GM23338 (cell line): ENCODE measurements at regions not wholly inside any gene's neighbourhood (a gene's known extent, or its start where the extent isn't known, plus 50 kb on each side); places are given as distances from the start of the nearest gene placed in this dataset.

Experiments used
- ATAC-seq: fragments of 200-7000 bp; cut with Tn5 transposase; 3 replicates; pipeline ENCODE4 v1.9.1; 2020
- DNase-seq: peaks from one replicate; pipeline ENCODE4 v3.0.0-alpha.2; 2015; ENCODE audit warnings: low spot score
- H2AFZ ChIP-seq: fragments of 200-600 bp; sonication (generic); 2 replicates; pipeline ENCODE4 v1.8.0; 2016; ENCODE audit warnings: antibody characterized with exemption, mild to moderate bottlenecking, moderate library complexity
- H3F3A ChIP-seq: fragments of 200-600 bp; sonication (generic); replicated peaks from 2 replicates; pipeline ENCODE4 v1.8.0; 2017; ENCODE audit warnings: antibody characterized with exemption, mixed run types, low read depth
- H3K27ac ChIP-seq: fragments of 200-600 bp; sonication (generic); 2 replicates; pipeline ENCODE4 v1.6.1; 2016; ENCODE audit warnings: low read depth
- H3K27me3 ChIP-seq: fragments of 200-600 bp; sonication (generic); 2 replicates; pipeline ENCODE4 v1.8.0; 2016; ENCODE audit warnings: mild to moderate bottlenecking, mixed run types, moderate library complexity; ENCODE audit not compliant: insufficient read depth
- H3K36me3 ChIP-seq: fragments of 200-600 bp; sonication (generic); 2 replicates; pipeline ENCODE4 v1.8.0; 2016; ENCODE audit warnings: mild to moderate bottlenecking; ENCODE audit not compliant: insufficient read depth
- H3K4me1 ChIP-seq: fragments of 200-600 bp; sonication (generic); 2 replicates; pipeline ENCODE4 v1.8.0; 2016; ENCODE audit warnings: mild to moderate bottlenecking, moderate library complexity; ENCODE audit not compliant: insufficient read depth
- H3K4me2 ChIP-seq: fragments of 200-600 bp; sonication (generic); 2 replicates; pipeline ENCODE4 v1.7.1; 2017; ENCODE audit warnings: mixed run types
- H3K4me3 ChIP-seq: fragments of 200-600 bp; sonication (generic); 2 replicates; pipeline ENCODE4 v1.6.1; 2016; ENCODE audit warnings: mixed run types
- H3K79me2 ChIP-seq: fragments of 200-600 bp; sonication (generic); replicated peaks from 2 replicates; pipeline ENCODE4 v1.8.0; 2017; ENCODE audit warnings: mild to moderate bottlenecking; ENCODE audit not compliant: insufficient read depth
- H3K9me2 ChIP-seq: fragments of 200-600 bp; sonication (generic); 2 replicates; pipeline ENCODE4 v1.8.0; 2017; ENCODE audit not compliant: insufficient read depth
- H4K20me1 ChIP-seq: fragments of 200-600 bp; sonication (generic); replicated peaks from 2 replicates; pipeline ENCODE4 v1.8.0; 2017; ENCODE audit warnings: mild to moderate bottlenecking; ENCODE audit not compliant: insufficient read depth
- H3K27ac Mint-ChIP-seq: 2 replicates; pipeline ENCODE4 v1.8.0; 2020; ENCODE audit warnings: inconsistent platforms, mild to moderate bottlenecking, moderate library complexity, mixed read lengths
- H3K27me3 Mint-ChIP-seq: 3 replicates; pipeline ENCODE4 v1.8.0; 2022; ENCODE audit warnings: low read depth, mild to moderate bottlenecking, moderate library complexity, mixed read lengths, inconsistent platforms; ENCODE audit not compliant: insufficient read depth, poor library complexity
- H3K36me3 Mint-ChIP-seq: 3 replicates; pipeline ENCODE4 v1.8.0; 2021; ENCODE audit warnings: low read depth, mild to moderate bottlenecking, inconsistent platforms, moderate library complexity, mixed read lengths
- H3K4me1 Mint-ChIP-seq: 3 replicates; pipeline ENCODE4 v1.8.0; 2020; ENCODE audit warnings: mild to moderate bottlenecking, inconsistent platforms, mixed read lengths
- H3K4me3 Mint-ChIP-seq: 3 replicates; pipeline ENCODE4 v1.8.0; 2021; ENCODE audit warnings: moderate library complexity, mild to moderate bottlenecking, inconsistent platforms, mixed read lengths
- H3K9me3 Mint-ChIP-seq: 3 replicates; pipeline ENCODE4 v1.8.0; 2020; ENCODE audit warnings: moderate library complexity, mild to moderate bottlenecking, inconsistent platforms, mixed read lengths
- CREB1 ChIP-seq: fragments of 250-450 bp; sonication (Bioruptor Pico); IDR thresholded peaks from 2 replicates; pipeline ENCODE4 v1.5.0; 2020; ENCODE audit warnings: low read depth, mild to moderate bottlenecking, moderate library complexity
- CTCF ChIP-seq, 2 experiments: fragments of 200-600 bp in 1 of 2; sonication (generic) in 1 of 2; conservative IDR thresholded peaks; 2 replicates each; pipeline versions ENCODE4 v1.5.1 to v1.6.1; 2016 to 2017; ENCODE audit warnings: antibody characterized with exemption in 2 of 2, low read depth in 2 of 2, mild to moderate bottlenecking in 2 of 2, moderate library complexity in 1 of 2
- ETS1 ChIP-seq: IDR thresholded peaks from 2 replicates; pipeline ENCODE4 v1.6.1; 2016; ENCODE audit warnings: antibody characterized with exemption
- EZH2 ChIP-seq: fragments of 200-600 bp; sonication (generic); IDR thresholded peaks from one replicate; pipeline ENCODE4 v1.8.0; 2017; ENCODE audit warnings: antibody characterized with exemption, mild to moderate bottlenecking, low read depth; ENCODE audit not compliant: unreplicated experiment
- EZH2phosphoT487 ChIP-seq: fragments of 200-600 bp; sonication (generic); IDR thresholded peaks from one replicate; pipeline ENCODE4 v1.8.1; 2018; ENCODE audit warnings: antibody characterized with exemption; ENCODE audit not compliant: unreplicated experiment
- JUNB ChIP-seq: IDR thresholded peaks from one replicate; pipeline ENCODE4 v1.6.1; 2016; ENCODE audit warnings: antibody characterized with exemption; ENCODE audit not compliant: unreplicated experiment
- POLR2AphosphoS5 ChIP-seq: IDR thresholded peaks from 2 replicates; pipeline ENCODE4 v1.6.1; 2016; ENCODE audit warnings: antibody characterized with exemption, low read depth
- STAT1 ChIP-seq: IDR thresholded peaks from one replicate; pipeline ENCODE4 v1.6.1; 2016; ENCODE audit warnings: antibody characterized with exemption; ENCODE audit not compliant: unreplicated experiment
- ZNF114 ChIP-seq: fragments of 250-450 bp; sonication (Bioruptor Pico); IDR thresholded peaks from 2 replicates; pipeline ENCODE4 v1.5.0; 2020; ENCODE audit warnings: mild to moderate bottlenecking, moderate library complexity
- ZNF331 ChIP-seq: fragments of 250-450 bp; sonication (Bioruptor Pico); IDR thresholded peaks from 2 replicates; pipeline ENCODE4 v1.5.0; 2020; ENCODE audit warnings: low read depth, mild to moderate bottlenecking, moderate library complexity

GRCh38 chr14:22410497-22410896, 178.5 kb downstream of the DAD1 start:
- H3K27me3 Mint-ChIP-seq, result no peaks in the 10 kb centered on the region
- peaks cover 16% of the 10 kb centered on the region for H3K4me1 Mint-ChIP-seq
- TF ChIP-seq ZNF331, result no peak
- no peak for TF ChIP-seq STAT1
- TF ChIP-seq POLR2AphosphoS5, result no peak
- TF ChIP-seq JUNB, result no peak
- TF ChIP-seq ETS1, result no peak
- TF ChIP-seq CTCF (conservative IDR thresholded peaks at IDR 0.05; ENCODE audit: low read depth in 2 of 2), result no peak
- TF ChIP-seq EZH2, result no peak
- no peak for TF ChIP-seq ZNF114
- no peak for TF ChIP-seq EZH2phosphoT487
- H3K27ac Mint-ChIP-seq, result no peak overlapping the region
- no peaks in the 10 kb centered on the region for H3K27me3 ChIP-seq
- no peaks in the 10 kb centered on the region; the same call in 1 of the 2 replicates for H3K9me2 ChIP-seq
- no peaks in the 10 kb centered on the region for H3K9me3 Mint-ChIP-seq
- no peaks in the 10 kb centered on the region for H3K36me3 Mint-ChIP-seq
- no peak overlapping the region for H3K4me3 Mint-ChIP-seq
- H3K4me1 ChIP-seq, result no peaks in the 10 kb centered on the region
- H2AFZ ChIP-seq, result no peak overlapping the region
- ATAC-seq (no peak), DNase-seq (no peak)
- H3K36me3 ChIP-seq, result no peaks in the 10 kb centered on the region
- H3F3A ChIP-seq, result no peaks in the 10 kb centered on the region
- H3K4me3 ChIP-seq, result no peak overlapping the region
- H3K4me2 ChIP-seq, result no peak overlapping the region
- H3K27ac ChIP-seq, result no peak overlapping the region
- no peaks in the 10 kb centered on the region for H4K20me1 ChIP-seq
- no peaks in the 10 kb centered on the region for H3K79me2 ChIP-seq

GRCh38 chr14:22409006-22409405, 180.0 kb downstream of the DAD1 start:
- H3K4me3 Mint-ChIP-seq, result no peak overlapping the region
- Histone ChIP-seq H3K79me2 (no peaks in the 10 kb centered on the region), H3K9me2 (no peaks in the 10 kb centered on the region; the same call in 1 of the 2 replicates), H3K4me3 (no peak overlapping the region), H3F3A (no peaks in the 10 kb centered on the region), H3K27ac (no peak overlapping the region), H3K4me2 (no peak overlapping the region), H3K27me3 (no peaks in the 10 kb centered on the region), H4K20me1 (no peaks in the 10 kb centered on the region), H2AFZ (no peak overlapping the region), H3K36me3 (no peaks in the 10 kb centered on the region), H3K4me1 (no peaks in the 10 kb centered on the region)
- H3K27me3 Mint-ChIP-seq, result no peaks in the 10 kb centered on the region
- no peaks in the 10 kb centered on the region for H3K9me3 Mint-ChIP-seq
- no peak for DNase-seq
- H3K4me1 Mint-ChIP-seq, result peaks cover 9% of the 10 kb centered on the region
- H3K36me3 Mint-ChIP-seq, result no peaks in the 10 kb centered on the region
- TF ChIP-seq CREB1 (CRISPR knock-in tag), result no peak
- TF ChIP-seq ZNF331, result no peak
- TF ChIP-seq EZH2phosphoT487, result no peak
- TF ChIP-seq ZNF114, result no peak
- TF ChIP-seq STAT1, result no peak
- no peak for ATAC-seq
- no peak overlapping the region for H3K27ac Mint-ChIP-seq
